ENCODE measurements at regions not wholly inside any gene's neighbourhood (a gene's known extent, or its start where the extent isn't known, plus 50 kb on each side); places are given as distances from the start of the nearest gene placed in this dataset.

GRCh38 chrX:122055460-122055859 is 1008.0 kb downstream of the GLUD2 start:
- Histone ChIP-seq H3K27ac (no peak overlapping the region), H3K4me3 (no peak overlapping the region), H3K9me3 (no peaks in the 10 kb centered on the region), H3K27me3 (ENCODE audit: insufficient read depth in 3 of 3, low read length in 2 of 3) (no peaks in the 10 kb centered on the region), H3K36me3 (ENCODE audit: insufficient read depth in 1 of 2, low read depth in 1 of 2) (no peaks in the 10 kb centered on the region), H3K4me1 (no peaks in the 10 kb centered on the region)
- DNase-seq (no peak), ATAC-seq (no peak)
- TF ChIP-seq, protein P1, sequence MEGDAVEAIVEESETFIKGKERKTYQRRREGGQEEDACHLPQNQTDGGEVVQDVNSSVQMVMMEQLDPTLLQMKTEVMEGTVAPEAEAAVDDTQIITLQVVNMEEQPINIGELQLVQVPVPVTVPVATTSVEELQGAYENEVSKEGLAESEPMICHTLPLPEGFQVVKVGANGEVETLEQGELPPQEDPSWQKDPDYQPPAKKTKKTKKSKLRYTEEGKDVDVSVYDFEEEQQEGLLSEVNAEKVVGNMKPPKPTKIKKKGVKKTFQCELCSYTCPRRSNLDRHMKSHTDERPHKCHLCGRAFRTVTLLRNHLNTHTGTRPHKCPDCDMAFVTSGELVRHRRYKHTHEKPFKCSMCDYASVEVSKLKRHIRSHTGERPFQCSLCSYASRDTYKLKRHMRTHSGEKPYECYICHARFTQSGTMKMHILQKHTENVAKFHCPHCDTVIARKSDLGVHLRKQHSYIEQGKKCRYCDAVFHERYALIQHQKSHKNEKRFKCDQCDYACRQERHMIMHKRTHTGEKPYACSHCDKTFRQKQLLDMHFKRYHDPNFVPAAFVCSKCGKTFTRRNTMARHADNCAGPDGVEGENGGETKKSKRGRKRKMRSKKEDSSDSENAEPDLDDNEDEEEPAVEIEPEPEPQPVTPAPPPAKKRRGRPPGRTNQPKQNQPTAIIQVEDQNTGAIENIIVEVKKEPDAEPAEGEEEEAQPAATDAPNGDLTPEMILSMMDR (IDR thresholded peaks at IDR 0.05), result no peak
- 39 to 44% (median 44%) methylated on average over 2 of the region's 2 CpGs for WGBS, 3 donors
- intact Hi-C loops (cut with DNase I), result no loop called here

DNA sequence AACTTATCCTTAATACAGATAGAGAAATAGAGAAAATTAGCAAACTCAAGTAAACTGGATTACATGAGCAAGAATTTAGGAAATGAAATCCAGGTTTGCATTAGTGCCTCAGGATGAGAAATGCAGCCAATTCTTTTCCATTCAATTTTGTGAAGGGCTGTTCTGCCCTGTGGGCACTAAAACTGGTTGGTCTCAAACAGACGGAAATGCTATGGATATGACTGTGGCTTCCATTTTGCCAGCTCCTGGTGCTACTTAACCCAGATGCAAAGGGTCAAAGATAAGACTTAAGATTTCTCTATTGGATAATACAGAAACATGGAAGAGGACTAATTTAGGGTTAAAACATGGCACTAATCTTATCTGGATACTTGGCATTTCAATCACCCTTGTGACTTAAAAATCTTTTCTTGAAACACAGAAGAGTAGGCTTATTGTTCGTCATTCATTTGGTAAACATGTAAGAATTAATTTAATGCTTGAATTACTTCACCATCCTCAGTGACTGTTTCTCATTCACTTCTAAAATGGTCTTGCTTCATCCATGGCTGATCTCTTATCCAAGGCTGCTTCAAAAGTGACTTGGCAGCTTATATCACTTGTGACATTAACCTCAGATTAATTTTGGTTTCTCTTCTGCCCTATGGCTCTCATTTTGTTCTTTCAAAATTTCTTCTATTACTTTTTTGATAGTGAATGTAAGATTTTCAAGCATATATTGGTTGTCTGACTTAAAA is 1008.7 kb downstream of the GLUD2 start:
- TF ChIP-seq, protein P1 (IDR thresholded peaks at IDR 0.05), result no peak
- no peaks in the 10 kb centered on the region for H3K9me3 ChIP-seq
- no peak overlapping the region for H3K4me3 ChIP-seq
- no peaks in the 10 kb centered on the region for H3K36me3 ChIP-seq (ENCODE audit: insufficient read depth in 1 of 2, low read depth in 1 of 2)
- ATAC-seq (no peak), DNase-seq (no peak)
- intact Hi-C loops (cut with DNase I), result no loop called here
- no peaks in the 10 kb centered on the region for H3K27me3 ChIP-seq (ENCODE audit: insufficient read depth in 3 of 3, low read length in 2 of 3)
- no peaks in the 10 kb centered on the region for H3K4me1 ChIP-seq
- WGBS, 3 donors, result 54 to 71% (median 66%) methylated on average over 2 of the region's 2 CpGs
- H3K27ac ChIP-seq, result no peak overlapping the region

- H3K4me3 ChIP-seq, result no peak overlapping the region
- WGBS, 3 donors, result 59 to 83% (median 71%) methylated on average over 1 of the region's 1 CpG
- TF ChIP-seq, protein P1 (IDR thresholded peaks at IDR 0.05), result no peak
- no peaks in the 10 kb centered on the region for H3K9me3 ChIP-seq
- no peak for DNase-seq
- intact Hi-C loops (cut with DNase I), result no loop called here
- H3K36me3 ChIP-seq (ENCODE audit: insufficient read depth in 1 of 2, low read depth in 1 of 2), result no peaks in the 10 kb centered on the region
- H3K4me1 ChIP-seq, result no peaks in the 10 kb centered on the region
- no peak overlapping the region for H3K27ac ChIP-seq
- no peak for ATAC-seq
- no peaks in the 10 kb centered on the region for H3K27me3 ChIP-seq (ENCODE audit: insufficient read depth in 3 of 3, low read length in 2 of 3)
Measured at GRCh38 chrX:122076241-122076640, 1028.8 kb downstream of the GLUD2 start.

GRCh38 chrX:122078079-122078478 is 1030.7 kb downstream of the GLUD2 start:
- Histone ChIP-seq H3K4me1 (no peaks in the 10 kb centered on the region), H3K4me3 (no peak overlapping the region), H3K27me3 (ENCODE audit: insufficient read depth in 3 of 3, low read length in 2 of 3) (no peaks in the 10 kb centered on the region), H3K36me3 (ENCODE audit: insufficient read depth in 1 of 2, low read depth in 1 of 2) (no peaks in the 10 kb centered on the region), H3K9me3 (no peaks in the 10 kb centered on the region), H3K27ac (no peak overlapping the region)
- WGBS, 3 donors, result 43 to 92% (median 73%) methylated on average over 1 of the region's 1 CpG
- ATAC-seq (no peak), DNase-seq (no peak)
- intact Hi-C loops (cut with DNase I), result no loop called here
- TF ChIP-seq, protein P1 (IDR thresholded peaks at IDR 0.05), result no peak

GRCh38 chrX:122087341-122087740 is 1039.9 kb downstream of the GLUD2 start:
- DNase-seq (no peak), ATAC-seq (no peak)
- Histone ChIP-seq H3K27me3 (ENCODE audit: insufficient read depth in 3 of 3, low read length in 2 of 3) (no peaks in the 10 kb centered on the region), H3K4me1 (no peaks in the 10 kb centered on the region), H3K4me3 (no peak overlapping the region), H3K9me3 (no peaks in the 10 kb centered on the region), H3K27ac (no peak overlapping the region), H3K36me3 (ENCODE audit: insufficient read depth in 1 of 2, low read depth in 1 of 2) (no peaks in the 10 kb centered on the region)
- TF ChIP-seq, protein P1 (IDR thresholded peaks at IDR 0.05), result no peak
- intact Hi-C loops (cut with DNase I), result no loop called here
- WGBS, 3 donors, result 0 to 2% (median 0%) methylated on average over 1 of the region's 1 CpG
